NCI-H1694 (cell line): ENCODE measurements at regions not wholly inside any gene's neighbourhood (a gene's known extent, or its start where the extent isn't known, plus 50 kb on each side); places are given as distances from the start of the nearest gene placed in this dataset.
"Not testable (repeated sequence)": the region's sequence is repeated elsewhere in the genome, so short reads cannot be mapped to it uniquely, and the experiment has no call there.

Experiments
- DNase-seq: peaks from one replicate; lab custom pipeline; 2025; lab: John Stamatoyannopoulos, UW

- no peak for DNase-seq
Observed at GRCh38 chr1:59214248-59215208, 82.4 kb upstream of the FGGY start.

DNA sequence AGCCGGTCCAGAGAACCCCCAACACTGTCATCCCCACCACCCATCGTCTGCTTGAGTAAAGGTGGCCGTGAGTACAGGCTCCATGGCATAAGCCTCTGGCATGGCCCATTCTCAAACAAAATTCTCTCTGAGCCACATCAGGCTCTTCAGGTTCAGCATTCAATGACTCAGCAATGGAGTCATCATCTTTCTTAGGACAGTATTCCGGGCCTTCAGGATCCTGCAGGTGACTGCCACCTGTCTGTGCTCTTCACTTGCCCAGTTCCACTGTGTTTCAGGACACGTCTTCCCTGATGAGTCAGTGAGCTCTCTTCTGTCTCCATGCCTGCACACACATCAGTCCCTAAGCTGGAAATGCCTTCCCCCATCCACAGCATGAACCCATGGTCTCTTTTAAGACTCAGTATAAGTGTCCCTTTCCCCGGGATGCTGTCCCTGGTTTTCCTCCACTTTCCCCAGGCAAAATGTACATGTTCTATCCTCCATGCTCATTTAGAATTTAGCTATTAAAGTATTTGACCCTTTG, 81.1 kb upstream of the FGGY start:
- no peak for DNase-seq

DNA sequence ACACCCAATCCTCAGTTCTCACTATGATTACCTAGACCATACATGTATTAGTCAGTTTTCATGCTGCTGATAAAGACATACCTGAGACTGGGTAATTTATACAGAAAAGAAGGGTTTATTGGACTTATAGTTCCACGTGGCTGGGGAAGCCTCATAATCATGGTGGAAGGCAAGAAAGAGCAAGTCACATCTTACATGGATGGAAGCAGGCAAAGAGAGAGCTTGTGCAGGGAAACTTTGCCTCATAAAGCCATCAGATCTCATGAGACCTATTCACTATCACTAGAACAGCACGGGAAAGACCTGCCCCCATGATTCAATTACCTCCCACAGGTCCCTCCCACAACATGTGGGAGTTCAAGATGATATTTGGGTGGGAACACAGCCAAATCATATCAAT, 79.5 kb upstream of the FGGY start:
- not testable (repeated sequence) for DNase-seq

GRCh38 chr1:59218521-59219236, 78.2 kb upstream of the FGGY start:
- DNase-seq = no peak

DNA sequence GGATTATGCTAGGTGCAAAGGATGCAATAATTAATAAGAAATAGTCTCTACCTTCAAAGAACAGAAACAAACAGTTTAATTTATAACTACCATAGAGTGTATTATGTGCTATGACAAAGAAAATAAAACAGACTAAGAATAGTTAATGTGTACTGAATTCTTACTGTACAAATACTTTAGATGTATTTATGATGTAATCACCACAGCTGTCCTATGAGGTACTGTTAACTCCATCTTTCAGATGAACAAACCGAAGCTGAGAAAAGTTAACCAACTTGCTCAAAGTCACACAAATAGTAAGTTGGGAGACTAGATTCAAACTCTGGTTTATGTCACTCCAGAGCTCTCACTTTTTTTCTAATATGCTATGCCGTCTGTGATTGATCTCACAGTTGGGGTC, 77.0 kb upstream of the FGGY start:
- no peak for DNase-seq

DNA sequence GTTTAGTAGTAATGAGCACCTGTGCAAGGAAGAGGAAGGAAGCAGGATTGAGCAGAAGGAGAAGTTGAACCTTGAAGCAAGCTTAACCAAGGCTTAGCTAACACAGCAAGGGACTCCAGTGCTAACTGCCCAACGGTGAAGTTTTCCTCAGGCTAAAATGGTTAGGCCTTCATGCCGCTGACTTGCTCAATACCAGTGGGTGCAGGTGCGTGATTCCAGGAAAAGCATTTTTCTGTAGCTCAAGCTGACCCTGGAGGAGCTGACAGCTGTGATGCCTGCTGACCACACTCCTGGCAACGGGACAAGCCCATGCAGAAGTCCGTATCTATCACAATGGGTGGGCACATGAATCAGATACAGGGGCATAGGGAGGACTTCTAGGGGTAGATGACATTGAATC, 76.5 kb upstream of the FGGY start:
- no peak for DNase-seq

- DNase-seq = no peak
Observed at GRCh38 chr1:59223198-59223597, 73.7 kb upstream of the FGGY start.

DNA sequence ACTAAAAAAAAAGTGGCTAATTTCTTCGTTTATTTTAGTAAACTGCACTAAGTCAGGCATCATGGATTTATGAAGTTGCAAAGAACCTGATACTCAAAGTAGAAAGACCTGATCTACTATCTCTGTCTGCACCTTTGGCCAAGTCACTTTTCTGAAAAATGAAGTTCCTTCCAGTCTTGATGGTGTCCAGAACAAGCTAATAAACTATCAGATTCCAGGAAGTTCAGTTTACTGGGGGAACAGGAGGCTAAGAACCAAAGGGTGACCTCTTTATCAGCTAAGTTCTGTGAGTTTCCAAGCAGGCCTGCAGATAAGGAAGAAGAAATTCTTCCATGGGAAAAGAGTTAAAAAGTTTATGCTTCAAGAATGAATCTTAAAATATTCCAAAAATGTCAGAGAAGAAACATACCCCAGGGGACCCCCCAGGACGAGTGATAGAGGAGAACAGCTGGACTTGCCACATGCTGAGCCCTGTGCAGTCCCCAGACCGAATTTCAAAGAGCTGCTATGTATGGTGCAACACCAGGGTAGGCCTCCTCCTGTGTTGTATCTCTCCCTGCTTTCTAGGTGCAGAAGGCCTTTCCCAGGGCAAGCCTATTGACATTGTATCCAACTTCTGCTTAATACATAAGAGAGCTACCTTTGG, 72.8 kb upstream of the FGGY start:
- DNase-seq = no peak

DNA sequence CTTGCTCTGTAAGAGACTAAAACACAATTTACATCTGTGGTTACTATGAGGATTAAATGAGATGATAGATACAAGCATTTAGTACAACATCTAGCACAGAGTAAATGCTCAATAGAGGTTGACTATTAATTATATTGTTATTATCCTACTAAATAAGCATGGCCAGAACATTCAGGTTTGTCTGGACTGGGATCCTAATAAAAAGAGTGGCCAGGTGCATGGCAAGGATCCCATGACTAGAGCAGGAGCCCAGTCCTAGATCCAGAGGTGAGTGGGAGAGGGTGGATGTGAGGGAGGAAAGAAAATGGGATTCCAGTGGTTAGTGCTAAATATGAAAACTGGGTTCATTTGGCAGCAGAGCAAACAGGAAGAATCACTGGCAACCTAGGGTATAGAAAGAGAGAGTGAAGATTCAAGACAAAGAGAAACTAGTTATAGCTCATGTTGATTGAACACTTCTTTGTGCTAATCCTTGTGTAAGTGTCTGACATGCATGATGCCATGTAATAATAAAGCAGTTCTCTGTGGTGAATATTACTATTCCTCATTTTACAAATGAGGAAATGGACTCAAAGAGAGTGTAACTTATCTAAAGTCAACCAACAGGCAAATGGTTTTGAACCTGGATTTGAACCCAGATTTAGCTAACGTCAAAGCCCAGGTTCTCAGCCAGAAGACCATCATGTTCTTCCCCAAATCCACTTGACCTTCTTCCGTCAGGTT, 71.1 kb upstream of the FGGY start:
- DNase-seq = no peak

DNA sequence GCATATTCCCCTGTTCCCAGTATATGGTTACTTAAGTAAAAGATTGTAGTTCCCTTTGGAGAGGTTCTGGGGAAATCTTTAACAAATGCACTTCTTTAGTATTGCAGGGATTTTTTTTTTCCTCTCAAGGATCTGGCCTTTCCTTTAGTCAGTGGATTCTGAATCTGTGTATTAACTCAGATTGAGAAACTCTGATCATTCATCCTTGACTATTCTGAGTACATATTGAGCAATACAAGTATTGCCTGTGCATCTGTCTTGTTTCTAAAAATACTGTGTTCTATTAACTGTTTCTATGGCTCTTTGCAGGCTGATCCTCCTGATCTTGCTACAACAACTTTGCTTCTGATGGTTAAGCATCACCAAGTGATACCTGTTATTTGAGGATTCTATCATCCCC, 67.8 kb upstream of the FGGY start:
- peak; percentile 17 for DNase-seq

DNA sequence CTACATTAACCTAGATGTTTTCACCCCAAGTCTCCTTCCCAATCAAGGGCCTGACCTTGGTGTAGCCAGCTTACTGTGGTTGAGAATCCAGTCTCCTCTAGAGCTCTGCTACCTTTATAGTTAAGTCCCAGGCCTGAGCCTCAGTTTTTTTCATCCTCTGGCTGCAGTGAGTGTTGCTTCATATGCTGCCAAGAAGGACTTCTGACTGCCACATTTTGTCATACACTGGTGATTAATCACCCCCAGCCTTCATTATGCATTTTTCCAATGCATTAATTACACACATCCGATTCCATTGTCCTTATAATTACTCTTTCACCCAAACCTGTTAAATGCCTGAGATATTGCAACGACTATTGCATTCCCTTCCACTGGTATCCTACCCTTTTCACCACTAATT, 66.3 kb upstream of the FGGY start:
- no peak for DNase-seq

DNA sequence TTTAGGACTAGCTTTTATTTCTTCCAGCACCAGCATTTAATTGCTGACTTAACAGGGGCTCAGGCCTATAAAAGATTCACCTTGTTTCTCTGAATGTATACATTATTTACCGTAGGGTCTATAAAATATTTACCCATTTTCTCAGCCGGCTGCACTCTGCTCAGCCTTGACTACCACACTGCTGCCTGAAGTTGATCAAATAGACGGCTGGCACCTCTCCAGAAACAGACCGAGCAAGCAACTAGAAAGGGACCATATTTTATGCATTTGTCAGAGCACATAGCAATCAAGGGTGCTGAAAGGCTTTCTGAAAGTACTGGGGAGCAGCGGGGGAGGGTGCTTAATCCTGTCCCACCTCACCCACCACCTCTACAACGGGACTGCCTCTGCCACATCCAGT, 64.7 kb upstream of the FGGY start:
- DNase-seq = peak; percentile 12

- DNase-seq = no peak
Observed at GRCh38 chr1:59233444-59233843, 63.5 kb upstream of the FGGY start.

- no peak for DNase-seq
Observed at GRCh38 chr1:59236721-59237545, 60.0 kb upstream of the FGGY start.

DNA sequence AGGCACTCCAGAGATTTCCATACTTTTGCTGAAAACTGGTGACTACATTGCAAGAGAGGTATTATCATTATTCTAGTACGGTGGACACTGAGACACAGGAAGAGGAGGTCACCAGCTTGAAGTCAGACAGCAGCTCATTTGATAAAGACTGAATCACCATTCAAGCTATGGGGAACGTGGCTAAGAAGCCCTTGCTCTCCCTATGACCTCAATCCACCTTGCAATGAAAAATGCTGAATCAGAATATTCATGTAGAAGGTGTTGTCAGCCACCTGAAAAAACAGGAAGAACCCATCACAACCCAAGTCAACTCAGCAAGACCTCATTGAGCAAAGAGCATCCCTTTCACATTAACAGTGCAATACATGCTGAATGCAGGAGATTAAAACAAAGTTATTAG, 59.0 kb upstream of the FGGY start:
- DNase-seq = no peak

DNA sequence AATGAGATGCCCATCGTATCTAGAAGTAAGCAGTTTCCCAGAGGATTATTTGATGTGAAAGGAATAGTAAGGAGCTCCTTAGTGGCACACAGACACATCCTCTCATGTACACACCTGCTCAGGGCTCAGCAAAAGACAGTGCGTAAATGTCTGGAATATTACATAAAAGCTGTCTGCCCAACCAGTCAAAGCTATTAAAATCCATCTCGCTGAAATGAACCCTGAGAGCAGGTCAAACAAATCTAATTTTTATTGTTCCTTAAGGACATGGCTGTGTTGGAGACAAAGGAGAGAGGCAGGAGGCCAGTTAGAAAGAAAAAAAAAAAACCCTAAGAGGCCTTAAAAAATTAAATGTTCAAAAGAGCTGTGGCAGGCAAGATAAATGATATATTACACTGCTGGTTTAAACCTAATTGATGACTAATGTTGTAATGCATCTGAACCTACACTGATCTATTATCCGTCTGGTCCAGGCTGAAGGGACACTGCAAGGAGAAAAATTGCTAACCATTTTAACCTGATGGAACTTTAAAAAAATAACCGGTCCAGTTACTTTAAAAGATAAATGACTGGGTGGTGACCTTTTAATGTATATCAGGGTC, 58.5 kb upstream of the FGGY start:
- DNase-seq = no peak

GRCh38 chr1:59238993-59239392, 57.9 kb upstream of the FGGY start:
- DNase-seq = no peak

DNA sequence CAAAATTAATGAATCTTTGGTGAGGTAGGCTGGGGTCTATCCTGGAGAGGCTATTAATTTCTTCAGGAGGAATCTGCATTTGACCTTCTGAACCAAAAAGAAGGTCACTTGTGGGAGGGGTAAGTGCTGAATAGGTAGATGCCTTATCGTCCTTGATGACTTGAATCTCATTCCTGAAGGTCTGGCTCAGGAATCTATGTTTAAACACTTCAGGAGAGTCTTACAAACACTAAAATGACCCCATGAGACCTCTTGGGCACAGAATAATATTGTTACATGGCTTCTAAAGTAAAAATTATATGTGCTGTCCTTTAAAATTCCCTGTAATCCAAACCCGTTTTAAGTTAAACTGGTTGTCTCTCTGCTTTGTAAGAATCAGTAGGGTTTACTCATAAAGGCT, 55.0 kb upstream of the FGGY start:
- no peak for DNase-seq

- no peak for DNase-seq
Observed at GRCh38 chr1:59242370-59242769, 54.5 kb upstream of the FGGY start.

DNA sequence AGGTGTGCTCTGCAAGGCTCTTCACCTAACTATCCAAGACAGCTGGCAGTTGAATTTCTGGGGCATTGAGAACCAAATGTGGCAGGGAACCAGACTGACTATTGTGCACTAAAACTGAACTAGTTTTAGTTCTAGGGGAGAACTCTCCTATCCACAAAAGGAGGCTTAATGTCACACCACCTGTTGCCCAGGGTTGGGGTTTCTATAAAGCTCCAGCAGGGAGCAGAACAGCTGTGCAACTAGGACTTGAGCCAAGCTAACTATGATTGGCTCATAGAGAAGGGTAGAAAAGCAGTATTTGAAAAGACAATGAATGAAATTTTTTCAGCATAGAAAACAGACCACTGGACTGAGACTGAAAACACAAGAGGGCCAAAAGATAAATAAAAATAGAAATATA, 53.3 kb upstream of the FGGY start:
- DNase-seq = peak; percentile 79

DNA sequence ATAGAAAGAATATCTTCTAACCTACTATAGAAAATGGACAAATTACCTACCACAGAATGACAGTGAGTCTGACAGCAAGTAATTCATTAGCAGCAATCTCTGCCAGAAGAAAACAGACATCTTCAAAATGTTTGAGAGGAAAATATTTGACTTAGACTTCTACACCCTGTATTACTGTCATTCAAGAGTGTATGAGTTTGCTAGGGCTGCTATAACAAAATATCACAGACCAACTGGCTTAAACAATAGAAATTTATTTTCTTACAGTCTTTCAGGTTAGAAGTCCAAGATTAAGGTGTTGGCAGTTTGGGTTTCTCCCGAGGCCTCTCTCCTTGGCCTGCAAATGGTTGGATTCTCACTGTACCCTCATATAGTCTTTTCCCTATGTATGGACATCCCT, 52.9 kb upstream of the FGGY start:
- DNase-seq = no peak
